Activated T-helper 2 cell treated with anti-CD3 and anti-CD28 coated beads, Interferon-gamma antibody, Interleukin-2, Interleukin-4, amounts not matched to agents 10 μg/mL and 5 μg/mL and 100 μg/mL, durations not matched to agents 14 hours and 24 hours and 36 hours (primary cell): ENCODE measurements at regions not wholly inside any gene's neighbourhood (a gene's known extent, or its start where the extent isn't known, plus 50 kb on each side); places are given as distances from the start of the nearest gene placed in this dataset.

Experiments
- DNase-seq: peaks from one replicate; pipeline ENCODE4 v3.0.0; 2021; ENCODE audit warnings: low spot score
- H3K27ac Mint-ChIP-seq: one replicate; pipeline ENCODE4 v1.8.0; 2021; ENCODE audit warnings: mixed read lengths
- H3K27me3 Mint-ChIP-seq: one replicate; pipeline ENCODE4 v1.8.0; 2021; ENCODE audit warnings: low read depth, mixed read lengths
- H3K36me3 Mint-ChIP-seq: one replicate; pipeline ENCODE4 v1.8.0; 2021; ENCODE audit warnings: low read depth, mixed read lengths
- H3K4me1 Mint-ChIP-seq: one replicate; pipeline ENCODE4 v1.8.0; 2021; ENCODE audit warnings: low read depth, mixed read lengths
- H3K4me3 Mint-ChIP-seq: one replicate; pipeline ENCODE4 v1.8.0; 2021; ENCODE audit warnings: low read depth, mild to moderate bottlenecking, moderate library complexity, mixed read lengths
- H3K9me3 Mint-ChIP-seq: one replicate; pipeline ENCODE4 v1.8.0; 2021; ENCODE audit warnings: mixed read lengths
- intact Hi-C: fragments of 100-400 bp; cut with micrococcal nuclease; formaldehyde crosslinking; loops from one replicate; pipeline ENCODE4 v1.15.1; 2023

DNA sequence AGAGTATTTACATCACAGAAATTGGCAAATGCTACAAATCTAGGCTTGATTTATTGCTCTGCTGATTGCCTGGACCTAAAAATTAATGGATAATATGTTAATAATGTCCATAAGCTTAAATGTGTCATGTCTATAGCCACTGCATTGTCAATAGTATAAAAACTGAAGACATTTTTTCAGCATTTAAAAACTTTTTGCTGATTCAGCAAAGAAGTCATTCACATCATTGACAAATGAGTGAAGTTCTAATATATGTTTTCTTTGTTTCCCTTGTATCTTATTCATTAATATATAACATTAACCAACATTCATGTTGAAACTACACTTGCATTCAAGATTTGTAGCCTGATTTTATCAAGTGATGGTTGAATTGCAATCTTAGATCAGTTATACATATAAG, 214.7 kb upstream of the XYLT1 start:
- H3K4me1 Mint-ChIP-seq = no peaks in the 10 kb centered on the region
- intact Hi-C loops = no loop called here
- DNase-seq = no peak
- H3K9me3 Mint-ChIP-seq = peaks cover 1% of the 10 kb centered on the region
- H3K4me3 Mint-ChIP-seq = no peak overlapping the region
- H3K36me3 Mint-ChIP-seq = no peaks in the 10 kb centered on the region
- no peak overlapping the region for H3K27ac Mint-ChIP-seq
- peaks cover 2% of the 10 kb centered on the region for H3K27me3 Mint-ChIP-seq

DNA sequence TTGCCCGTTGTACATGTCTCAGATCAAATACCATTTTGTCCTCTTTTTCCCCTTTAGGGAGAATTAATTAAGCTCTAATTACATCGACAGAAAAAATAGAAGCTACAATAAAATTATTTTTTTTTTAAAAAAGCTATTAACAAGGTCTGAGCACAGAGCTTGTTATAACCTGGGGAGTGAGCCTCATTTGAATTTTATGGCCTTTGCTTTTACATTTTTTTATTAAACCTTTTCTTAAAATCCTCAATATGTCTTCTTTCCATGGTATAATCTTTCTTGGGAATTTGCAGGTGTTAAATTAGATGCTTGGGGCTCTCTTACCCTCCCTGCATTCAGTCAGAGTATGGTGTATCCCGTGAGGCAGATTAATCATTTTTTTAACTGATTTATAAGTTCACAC, 212.5 kb upstream of the XYLT1 start:
- H3K9me3 Mint-ChIP-seq = peaks cover 8% of the 10 kb centered on the region
- no peak overlapping the region for H3K27ac Mint-ChIP-seq
- H3K4me1 Mint-ChIP-seq = no peaks in the 10 kb centered on the region
- intact Hi-C loops = no loop called here
- H3K27me3 Mint-ChIP-seq = peaks cover 2% of the 10 kb centered on the region
- H3K36me3 Mint-ChIP-seq = no peaks in the 10 kb centered on the region
- DNase-seq = no peak
- H3K4me3 Mint-ChIP-seq = no peak overlapping the region

DNA sequence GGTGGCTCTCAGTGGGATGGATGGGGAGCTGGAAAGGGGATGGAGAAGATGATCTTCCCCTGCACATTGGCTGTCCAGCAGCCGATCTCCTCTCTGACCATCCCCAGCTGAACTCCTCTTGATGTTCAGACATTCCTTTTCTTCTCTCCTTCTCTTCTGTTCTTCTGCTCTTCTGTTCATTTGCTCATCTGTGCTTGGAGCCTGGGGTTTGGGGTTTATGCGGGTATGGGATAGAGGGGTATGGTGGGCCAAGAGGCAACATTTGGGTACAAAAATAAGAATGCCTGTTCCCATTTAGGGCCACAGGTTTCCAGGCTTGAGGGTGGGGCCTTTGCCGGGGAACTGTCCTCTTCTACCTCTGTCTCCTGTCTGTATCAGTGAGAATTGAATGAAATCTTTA, 205.4 kb upstream of the XYLT1 start:
- Mint-ChIP-seq H3K4me1 (no peaks in the 10 kb centered on the region), H3K9me3 (peaks cover 8% of the 10 kb centered on the region), H3K36me3 (no peaks in the 10 kb centered on the region), H3K4me3 (no peak overlapping the region), H3K27ac (no peak overlapping the region), H3K27me3 (no peaks in the 10 kb centered on the region)
- intact Hi-C loops = no loop called here
- no peak for DNase-seq

DNA sequence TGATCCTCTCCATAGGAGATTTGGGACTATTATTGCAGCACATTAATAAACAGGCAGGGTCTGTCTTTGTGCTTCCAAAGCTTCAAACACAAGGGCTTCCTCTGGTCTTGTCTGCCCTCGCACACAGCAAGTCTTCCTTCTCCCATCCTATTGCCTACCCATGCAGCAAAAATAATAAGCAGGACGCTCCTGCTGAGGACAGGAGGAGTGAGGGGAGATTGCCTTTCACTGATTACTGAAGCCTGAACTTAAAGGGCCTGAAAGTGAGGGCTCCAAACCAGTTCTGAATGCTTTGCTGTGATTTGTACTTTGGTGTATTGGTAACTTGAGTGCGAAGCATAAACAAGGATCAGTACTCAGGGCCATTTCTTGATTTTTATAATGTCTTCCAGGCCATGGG, 197.6 kb upstream of the XYLT1 start:
- Mint-ChIP-seq H3K4me1 (no peaks in the 10 kb centered on the region), H3K27ac (no peak overlapping the region), H3K36me3 (no peaks in the 10 kb centered on the region), H3K4me3 (no peak overlapping the region), H3K27me3 (no peaks in the 10 kb centered on the region), H3K9me3 (no peaks in the 10 kb centered on the region)
- DNase-seq = no peak
- intact Hi-C loops = no loop called here

DNA sequence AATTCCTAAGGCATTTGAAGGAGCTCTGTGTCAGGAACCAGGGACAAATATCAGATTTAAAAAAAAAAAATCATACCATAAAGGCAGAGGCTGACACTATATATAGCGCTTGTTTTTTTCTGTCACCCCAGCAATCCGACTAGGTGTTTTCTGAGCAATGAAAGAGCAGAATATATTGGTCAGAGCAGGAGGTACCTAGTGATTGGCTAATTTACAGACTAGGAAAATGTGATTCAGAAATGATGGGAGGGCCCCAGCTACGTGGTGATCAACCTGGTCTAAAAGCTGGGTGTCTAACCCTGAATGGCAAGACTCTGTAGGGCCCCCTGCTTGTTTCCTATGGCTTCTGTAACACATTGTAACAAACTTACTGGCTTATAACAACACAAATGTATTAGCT, 195.5 kb upstream of the XYLT1 start:
- Mint-ChIP-seq H3K9me3 (no peaks in the 10 kb centered on the region), H3K4me3 (no peak overlapping the region), H3K36me3 (no peaks in the 10 kb centered on the region), H3K27me3 (no peaks in the 10 kb centered on the region), H3K4me1 (no peaks in the 10 kb centered on the region), H3K27ac (no peak overlapping the region)
- intact Hi-C loops = no loop called here
- no peak for DNase-seq

DNA sequence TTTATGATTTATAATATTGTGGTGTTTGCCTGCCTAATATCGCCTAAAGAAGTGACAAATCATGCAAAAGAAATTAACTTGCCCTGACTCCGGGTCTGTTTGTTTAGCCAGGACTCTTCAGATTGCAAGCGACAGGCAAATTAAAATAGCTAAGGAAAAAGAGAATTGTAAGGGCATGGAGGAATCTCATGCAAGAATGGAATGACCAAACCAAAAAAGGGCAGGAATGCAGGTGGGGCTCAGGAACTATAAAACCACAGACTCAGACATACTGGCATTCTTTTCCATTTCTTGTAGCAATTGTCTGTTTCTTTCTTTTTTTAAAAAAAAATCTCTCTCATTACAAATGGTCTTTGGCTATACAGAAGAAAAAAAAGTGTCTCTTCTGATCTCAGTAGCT, 188.1 kb upstream of the XYLT1 start:
- no peak for DNase-seq
- Mint-ChIP-seq H3K27me3 (peaks cover 8% of the 10 kb centered on the region), H3K4me3 (no peak overlapping the region), H3K27ac (no peak overlapping the region), H3K36me3 (no peaks in the 10 kb centered on the region), H3K4me1 (no peaks in the 10 kb centered on the region), H3K9me3 (no peaks in the 10 kb centered on the region)
- intact Hi-C loops = no loop called here

DNA sequence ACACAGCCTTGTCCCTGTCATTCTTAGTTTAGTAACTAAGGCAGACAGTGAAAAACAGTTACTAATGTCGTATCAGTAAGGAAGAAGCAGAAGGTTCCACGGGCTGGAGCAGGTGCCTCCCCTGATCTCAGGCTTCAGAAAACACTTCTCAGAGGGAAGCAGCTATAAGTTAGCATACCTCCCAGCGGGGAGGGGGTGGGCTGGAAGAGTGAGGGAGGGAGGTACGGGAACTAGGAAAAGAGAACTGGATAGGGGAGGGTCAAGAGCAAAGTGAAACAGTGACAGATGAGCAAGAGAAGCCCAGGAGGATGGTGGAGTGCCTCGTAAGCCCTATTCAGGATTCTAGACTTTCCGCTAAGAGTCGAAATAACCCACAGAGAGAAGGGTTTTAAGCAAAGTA, 186.3 kb upstream of the XYLT1 start:
- Mint-ChIP-seq H3K4me1 (no peaks in the 10 kb centered on the region), H3K4me3 (no peak overlapping the region), H3K27ac (no peak overlapping the region), H3K9me3 (no peaks in the 10 kb centered on the region), H3K27me3 (peaks cover 8% of the 10 kb centered on the region), H3K36me3 (no peaks in the 10 kb centered on the region)
- intact Hi-C loops = no loop called here
- DNase-seq = no peak

DNA sequence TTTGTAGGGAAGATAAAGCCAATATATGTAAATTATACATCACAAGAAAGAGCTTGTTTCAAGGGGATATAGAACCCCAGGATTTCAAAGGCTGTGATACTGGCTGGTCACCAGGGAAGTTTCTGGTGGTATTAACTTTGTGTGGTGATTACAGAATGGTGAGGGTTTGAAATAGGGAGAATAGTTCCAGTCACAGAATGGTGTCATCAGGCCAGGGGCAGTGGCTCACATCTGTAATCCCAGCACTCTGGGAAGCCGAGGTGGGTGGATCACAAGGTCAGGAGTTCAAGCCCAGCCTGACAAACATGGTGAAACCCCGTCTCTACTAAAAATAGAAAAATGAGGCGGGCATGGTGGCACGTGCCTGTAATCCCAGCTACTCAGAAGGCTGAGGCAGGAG, 183.8 kb upstream of the XYLT1 start:
- Mint-ChIP-seq H3K27ac (no peak overlapping the region), H3K4me3 (no peak overlapping the region), H3K9me3 (no peaks in the 10 kb centered on the region), H3K4me1 (no peaks in the 10 kb centered on the region), H3K36me3 (no peaks in the 10 kb centered on the region), H3K27me3 (peaks cover 8% of the 10 kb centered on the region)
- DNase-seq = no peak
- intact Hi-C loops = no loop called here

DNA sequence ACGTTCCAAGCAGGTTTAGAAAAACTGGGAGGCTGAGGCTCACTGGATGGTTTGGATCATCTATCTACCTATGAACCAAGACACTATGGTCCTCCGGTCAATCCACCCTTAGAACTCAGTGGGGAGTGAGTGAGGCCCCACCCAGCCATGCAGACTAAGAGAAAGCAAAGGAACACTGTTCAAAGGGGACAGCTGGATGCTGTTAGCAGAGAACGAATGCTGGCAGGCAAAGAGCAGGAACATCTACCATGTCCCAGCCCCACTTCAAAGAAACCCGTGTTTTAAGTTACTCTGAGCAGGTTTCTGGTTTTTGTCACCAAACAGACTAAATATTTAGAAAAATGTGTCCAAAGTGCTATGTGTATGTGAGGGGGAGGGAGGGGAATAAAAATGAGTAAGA, 183.4 kb upstream of the XYLT1 start:
- H3K9me3 Mint-ChIP-seq = no peaks in the 10 kb centered on the region
- H3K27ac Mint-ChIP-seq = no peak overlapping the region
- no peaks in the 10 kb centered on the region for H3K36me3 Mint-ChIP-seq
- H3K4me3 Mint-ChIP-seq = no peak overlapping the region
- DNase-seq = no peak
- peaks cover 8% of the 10 kb centered on the region for H3K27me3 Mint-ChIP-seq
- intact Hi-C loops = no loop called here
- no peaks in the 10 kb centered on the region for H3K4me1 Mint-ChIP-seq

DNA sequence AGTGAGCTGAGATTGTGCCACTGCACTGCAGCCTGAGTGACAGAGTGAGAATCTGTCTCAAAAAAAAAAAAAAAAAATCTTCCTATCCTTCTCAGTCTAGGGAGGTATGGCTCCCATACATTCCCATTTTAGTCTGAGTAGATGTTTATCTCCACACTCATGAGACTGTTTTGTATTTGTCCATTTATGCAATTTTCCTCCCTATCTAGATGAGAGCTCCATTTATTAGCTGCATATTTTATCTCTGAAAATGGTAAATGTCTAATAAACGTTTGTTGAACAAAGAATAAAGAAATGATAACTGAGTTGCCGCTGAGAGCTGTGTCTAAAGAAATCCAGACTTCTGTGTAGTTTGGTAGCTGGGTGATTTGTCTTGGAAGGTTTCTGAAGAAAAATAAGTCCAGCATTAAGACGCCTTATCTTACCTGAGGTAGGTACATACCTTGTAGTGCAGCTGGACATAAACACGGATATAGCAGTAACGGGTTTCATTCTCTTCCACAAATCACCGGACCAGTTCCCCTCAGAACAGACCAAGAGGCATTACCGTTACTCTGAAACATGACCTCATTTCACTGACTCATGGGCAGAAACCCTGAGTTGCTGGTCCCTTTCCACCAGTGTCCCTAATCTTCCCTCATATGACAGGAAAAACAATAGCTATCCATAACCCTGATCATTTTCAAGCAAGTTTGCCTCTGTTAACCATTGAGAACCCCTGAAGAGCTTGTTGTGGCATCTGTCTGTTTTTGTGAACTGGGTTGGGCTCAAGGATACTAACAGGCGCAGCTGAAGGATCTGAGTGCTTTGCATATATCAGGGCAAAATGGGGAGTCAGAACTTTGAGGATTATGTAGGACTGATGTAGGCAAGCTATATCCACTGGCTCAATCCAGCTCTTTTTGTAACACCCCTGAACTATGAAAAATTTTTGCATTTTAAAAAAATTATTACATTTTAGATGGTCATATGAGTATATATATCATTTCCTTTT, 177.4 kb upstream of the XYLT1 start:
- Mint-ChIP-seq H3K4me3 (no peak overlapping the region), H3K9me3 (peaks cover 4% of the 10 kb centered on the region), H3K4me1 (no peaks in the 10 kb centered on the region), H3K27me3 (no peaks in the 10 kb centered on the region), H3K27ac (no peak overlapping the region), H3K36me3 (no peaks in the 10 kb centered on the region)
- intact Hi-C loops = no loop called here
- no peak for DNase-seq

DNA sequence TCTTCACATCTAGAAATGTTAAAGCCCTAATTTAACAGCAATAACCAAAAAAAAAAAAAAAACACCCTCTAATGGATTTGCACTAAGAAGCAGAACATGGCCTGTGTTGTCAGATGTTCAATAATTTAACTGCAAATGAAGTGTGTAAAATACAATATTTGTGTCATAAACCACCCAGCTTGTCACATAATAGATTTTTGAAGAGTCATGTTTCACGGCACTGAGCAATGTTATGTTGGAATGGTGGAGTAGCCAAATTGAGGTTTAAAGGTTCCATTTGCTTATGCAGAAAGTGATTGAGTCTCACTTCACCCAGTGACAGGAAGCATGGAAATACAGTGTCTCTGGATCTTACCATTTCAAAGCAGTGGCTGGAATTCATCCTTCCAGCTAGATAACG, 173.2 kb upstream of the XYLT1 start:
- intact Hi-C loops = no loop called here

DNA sequence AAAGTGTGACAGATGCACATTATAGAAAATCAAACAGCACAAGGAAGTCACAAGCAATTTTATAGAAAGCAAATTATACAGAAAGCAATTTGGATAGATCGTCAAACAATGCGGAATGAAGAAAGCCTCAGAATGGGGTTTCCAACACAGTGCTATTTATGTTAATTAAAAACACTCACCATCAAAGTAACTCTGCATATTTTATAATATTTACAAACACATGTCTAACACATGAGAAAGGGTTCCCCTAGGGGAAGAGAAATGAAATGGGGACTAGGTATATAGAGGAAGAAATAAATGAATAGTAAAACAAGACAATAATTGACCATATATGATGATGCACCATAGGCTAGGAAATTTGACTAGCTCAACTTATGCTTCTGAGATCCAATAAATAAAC, 171.2 kb upstream of the XYLT1 start:
- Mint-ChIP-seq H3K9me3 (peaks cover 20% of the 10 kb centered on the region), H3K4me1 (no peaks in the 10 kb centered on the region), H3K27me3 (no peaks in the 10 kb centered on the region), H3K27ac (no peak overlapping the region), H3K36me3 (no peaks in the 10 kb centered on the region), H3K4me3 (no peak overlapping the region)
- no peak for DNase-seq
- intact Hi-C loops = no loop called here

More for the DNA sequence above, 173.2 kb upstream of the XYLT1 start:
- Mint-ChIP-seq H3K4me3 (no peak overlapping the region), H3K27ac (no peak overlapping the region), H3K4me1 (no peaks in the 10 kb centered on the region), H3K36me3 (no peaks in the 10 kb centered on the region), H3K27me3 (no peaks in the 10 kb centered on the region), H3K9me3 (peaks cover 8% of the 10 kb centered on the region)
- DNase-seq = no peak

DNA sequence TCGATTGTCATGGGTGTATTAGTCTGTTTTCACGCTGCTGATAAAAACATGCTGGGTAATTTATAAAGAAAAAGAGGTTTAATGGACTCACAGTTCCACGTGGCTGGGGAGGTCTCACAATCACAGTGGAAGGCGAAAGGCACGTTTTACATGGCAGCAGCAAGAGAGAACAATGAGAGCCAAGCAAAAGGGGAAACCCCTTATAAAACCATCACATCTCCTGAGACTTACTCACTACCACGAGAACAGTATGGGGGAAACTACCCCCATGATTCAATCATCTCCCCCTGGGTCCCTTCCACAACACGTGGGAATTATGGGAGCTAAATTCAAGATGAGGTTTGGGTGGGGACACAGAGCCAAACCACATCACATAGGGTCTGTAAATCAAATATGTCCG, 167.4 kb upstream of the XYLT1 start:
- Mint-ChIP-seq H3K36me3 (no peaks in the 10 kb centered on the region), H3K9me3 (peaks cover 16% of the 10 kb centered on the region), H3K27ac (no peak overlapping the region), H3K4me1 (no peaks in the 10 kb centered on the region), H3K27me3 (no peaks in the 10 kb centered on the region), H3K4me3 (no peak overlapping the region)
- no peak for DNase-seq
- intact Hi-C loops = no loop called here
